HFFc6 (cell line): ENCODE measurements at regions not wholly inside any gene's neighbourhood (a gene's known extent, or its start where the extent isn't known, plus 50 kb on each side); places are given as distances from the start of the nearest gene placed in this dataset.

ENCODE experiments used
- DNase-seq: peaks from one replicate; pipeline ENCODE4 v3.0.0-alpha.2; 2018
- H3K27ac Mint-ChIP-seq: 2 replicates; pipeline ENCODE4 v1.8.0; 2020; ENCODE audit warnings: mild to moderate bottlenecking, mixed read lengths
- H3K27me3 Mint-ChIP-seq: 2 replicates; pipeline ENCODE4 v1.8.0; 2021; ENCODE audit warnings: mild to moderate bottlenecking, moderate library complexity, mixed read lengths; ENCODE audit not compliant: insufficient read depth
- H3K36me3 Mint-ChIP-seq: 2 replicates; pipeline ENCODE4 v1.8.0; 2021; ENCODE audit warnings: low read depth, mixed read lengths
- H3K4me1 Mint-ChIP-seq: 2 replicates; pipeline ENCODE4 v1.8.0; 2020; ENCODE audit warnings: low read depth, mixed read lengths
- H3K4me3 Mint-ChIP-seq: 2 replicates; pipeline ENCODE4 v1.8.0; 2020; ENCODE audit warnings: mild to moderate bottlenecking, moderate library complexity, mixed read lengths
- H3K9me3 Mint-ChIP-seq: 2 replicates; pipeline ENCODE4 v1.8.0; 2020; ENCODE audit warnings: mild to moderate bottlenecking, mixed read lengths
- TF ChIP-seq, protein P1 (sequence below): fragments of 200-600 bp; sonication (generic); IDR thresholded peaks from 2 replicates; pipeline ENCODE4 v1.5.0; 2021; ENCODE audit warnings: antibody characterized with exemption, mild to moderate bottlenecking

DNA sequence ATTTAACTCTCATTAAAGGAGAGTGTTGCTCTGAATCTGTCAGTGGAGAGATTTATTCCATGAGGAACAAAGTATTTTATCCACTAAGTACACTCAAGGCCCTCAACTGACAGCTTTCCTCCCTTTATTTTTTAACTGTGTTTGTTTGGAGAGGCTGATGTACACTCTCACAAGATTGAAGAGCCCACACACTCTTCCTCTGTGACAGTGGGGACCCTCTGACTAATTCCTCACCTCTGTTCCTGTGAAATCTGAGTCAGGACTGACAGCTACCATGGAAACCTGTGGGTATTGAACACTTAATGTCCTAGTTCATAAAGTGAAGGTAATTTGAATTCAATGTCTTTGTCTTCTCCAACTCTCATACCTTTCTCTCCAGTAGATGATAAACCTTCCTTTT, 189.8 kb upstream of the PITRM1 start:
- Mint-ChIP-seq H3K27me3 (peaks cover 21% of the 10 kb centered on the region), H3K4me1 (no peaks in the 10 kb centered on the region), H3K4me3 (no peak overlapping the region), H3K9me3 (peaks cover 24% of the 10 kb centered on the region), H3K27ac (no peak overlapping the region), H3K36me3 (peaks cover 23% of the 10 kb centered on the region)
- DNase-seq, result no peak
- TF ChIP-seq, protein P1, sequence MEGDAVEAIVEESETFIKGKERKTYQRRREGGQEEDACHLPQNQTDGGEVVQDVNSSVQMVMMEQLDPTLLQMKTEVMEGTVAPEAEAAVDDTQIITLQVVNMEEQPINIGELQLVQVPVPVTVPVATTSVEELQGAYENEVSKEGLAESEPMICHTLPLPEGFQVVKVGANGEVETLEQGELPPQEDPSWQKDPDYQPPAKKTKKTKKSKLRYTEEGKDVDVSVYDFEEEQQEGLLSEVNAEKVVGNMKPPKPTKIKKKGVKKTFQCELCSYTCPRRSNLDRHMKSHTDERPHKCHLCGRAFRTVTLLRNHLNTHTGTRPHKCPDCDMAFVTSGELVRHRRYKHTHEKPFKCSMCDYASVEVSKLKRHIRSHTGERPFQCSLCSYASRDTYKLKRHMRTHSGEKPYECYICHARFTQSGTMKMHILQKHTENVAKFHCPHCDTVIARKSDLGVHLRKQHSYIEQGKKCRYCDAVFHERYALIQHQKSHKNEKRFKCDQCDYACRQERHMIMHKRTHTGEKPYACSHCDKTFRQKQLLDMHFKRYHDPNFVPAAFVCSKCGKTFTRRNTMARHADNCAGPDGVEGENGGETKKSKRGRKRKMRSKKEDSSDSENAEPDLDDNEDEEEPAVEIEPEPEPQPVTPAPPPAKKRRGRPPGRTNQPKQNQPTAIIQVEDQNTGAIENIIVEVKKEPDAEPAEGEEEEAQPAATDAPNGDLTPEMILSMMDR, result no peak

DNA sequence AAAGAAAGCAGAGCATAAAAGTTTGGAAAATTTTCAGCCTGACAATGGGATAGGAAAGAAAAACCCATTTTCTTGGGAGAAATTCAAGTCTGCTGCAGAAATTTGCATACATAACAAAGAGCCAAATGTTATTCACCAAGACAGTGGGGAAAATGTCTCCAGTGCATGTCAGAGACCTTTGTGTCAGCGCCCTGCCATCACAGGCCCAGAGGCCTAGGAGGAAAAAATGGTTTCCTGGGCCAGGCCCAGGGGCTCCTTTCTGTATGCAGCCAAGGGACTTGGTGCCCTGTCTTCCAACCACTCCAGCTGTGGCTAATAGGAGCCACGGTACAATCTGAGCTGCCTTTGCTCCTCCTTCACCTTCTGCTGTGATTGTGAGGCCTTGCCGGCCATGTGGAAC, 189.1 kb upstream of the PITRM1 start:
- H3K36me3 Mint-ChIP-seq, result peaks cover 23% of the 10 kb centered on the region
- no peak overlapping the region for H3K4me3 Mint-ChIP-seq
- peaks cover 25% of the 10 kb centered on the region for H3K27me3 Mint-ChIP-seq
- H3K27ac Mint-ChIP-seq, result no peak overlapping the region
- TF ChIP-seq, protein P1, result no peak
- H3K4me1 Mint-ChIP-seq, result no peaks in the 10 kb centered on the region
- peaks cover 24% of the 10 kb centered on the region for H3K9me3 Mint-ChIP-seq
- DNase-seq, result no peak

DNA sequence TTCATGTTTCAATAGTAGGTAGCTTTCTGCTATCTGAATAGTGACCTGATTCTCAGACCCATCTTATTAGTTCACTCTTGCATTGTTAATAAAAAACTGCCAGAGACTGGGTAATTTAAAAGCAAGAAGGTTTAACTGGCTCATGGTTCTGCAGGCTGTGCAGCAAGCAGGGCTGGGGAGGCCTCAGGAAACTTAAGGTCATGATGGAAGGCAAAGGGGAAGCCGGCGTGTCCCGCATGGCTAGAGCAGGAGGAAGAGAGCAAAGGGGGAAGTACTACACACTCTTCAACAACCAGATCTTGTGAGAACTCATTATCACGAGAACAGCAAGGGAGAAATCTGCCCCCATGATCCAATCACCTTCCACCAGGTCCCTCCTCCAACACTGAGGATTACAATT, 185.2 kb upstream of the PITRM1 start:
- Mint-ChIP-seq H3K9me3 (peaks cover 23% of the 10 kb centered on the region), H3K4me3 (no peak overlapping the region), H3K4me1 (0 out of 2 replicates have a peak, but pooled peaks cover 5% of the 10 kb centered on the region), H3K36me3 (peaks cover 16% of the 10 kb centered on the region), H3K27me3 (peaks cover 24% of the 10 kb centered on the region), H3K27ac (no peak overlapping the region)
- TF ChIP-seq, protein P1, result no peak
- DNase-seq, result no peak

DNA sequence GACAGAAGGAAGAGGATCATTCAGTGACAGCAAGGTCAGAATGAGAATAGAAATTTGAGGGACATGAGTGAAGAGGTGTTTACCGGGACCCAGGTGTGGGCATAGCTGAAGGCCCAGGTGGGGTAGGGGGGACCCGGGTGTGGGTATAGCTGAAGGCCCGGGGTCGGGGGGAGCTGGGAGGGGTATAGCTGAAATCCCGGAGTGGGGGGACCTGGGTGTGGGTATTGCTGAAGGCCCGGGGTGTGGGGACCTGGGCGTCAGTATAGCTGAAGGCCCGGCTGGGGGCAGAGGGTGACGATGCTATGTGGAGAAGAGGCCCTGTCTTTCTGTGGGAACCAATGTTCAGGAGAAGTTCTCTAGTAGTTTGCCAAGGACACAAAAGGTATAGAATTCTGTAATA, 183.0 kb upstream of the PITRM1 start:
- TF ChIP-seq, protein P1, result no peak
- H3K4me1 Mint-ChIP-seq, result 0 out of 2 replicates have a peak, but pooled peaks cover 5% of the 10 kb centered on the region
- H3K9me3 Mint-ChIP-seq, result peaks cover 1% of the 10 kb centered on the region

DNA sequence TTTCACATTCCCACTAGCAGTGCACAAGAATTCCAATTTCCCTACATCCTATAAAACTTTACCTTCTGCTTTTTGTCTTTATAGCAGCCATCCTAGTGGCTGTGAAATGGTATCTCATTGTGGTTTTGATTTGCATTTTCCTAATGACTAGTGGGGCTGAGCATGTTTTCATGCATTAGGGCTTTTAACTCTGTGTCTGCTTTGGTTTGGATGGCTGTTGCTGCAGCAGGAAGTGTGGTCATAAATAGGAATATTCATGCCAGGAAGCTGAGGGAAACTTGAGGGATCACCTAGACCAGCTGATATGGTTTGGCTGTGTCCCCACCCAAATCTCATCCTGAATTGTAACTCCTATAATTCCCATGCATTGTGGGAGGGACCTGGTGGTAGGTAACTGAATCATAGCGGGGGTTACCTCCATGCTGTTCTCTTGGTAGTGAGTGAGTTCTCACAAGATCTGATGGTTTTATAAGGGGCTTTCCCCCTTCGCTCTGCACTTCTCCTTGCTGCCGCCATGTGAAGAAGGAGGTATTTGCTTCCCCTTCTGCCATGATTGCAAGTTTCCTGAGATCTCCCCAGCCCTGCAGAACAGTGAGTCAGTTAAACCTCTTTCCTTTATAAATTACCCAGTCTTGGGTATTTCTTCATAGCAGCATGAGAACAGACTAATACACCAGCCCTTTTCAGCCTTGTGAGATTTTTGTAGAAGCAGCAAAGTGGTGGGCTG, 181.8 kb upstream of the PITRM1 start:
- Mint-ChIP-seq H3K36me3 (no peaks in the 10 kb centered on the region), H3K4me1 (0 out of 2 replicates have a peak, but pooled peaks cover 5% of the 10 kb centered on the region), H3K9me3 (no peaks in the 10 kb centered on the region), H3K4me3 (no peak overlapping the region), H3K27ac (no peak overlapping the region), H3K27me3 (peaks cover 40% of the 10 kb centered on the region)
- TF ChIP-seq, protein P1, result no peak; the same call in 1 of the 2 replicates
- no peak for DNase-seq

More for the DNA sequence above, 183.0 kb upstream of the PITRM1 start:
- no peak overlapping the region for H3K4me3 Mint-ChIP-seq
- no peak overlapping the region for H3K27ac Mint-ChIP-seq
- peaks cover 33% of the 10 kb centered on the region for H3K27me3 Mint-ChIP-seq
- H3K36me3 Mint-ChIP-seq, result peaks cover 2% of the 10 kb centered on the region; the same call in 1 of the 2 replicates
- DNase-seq, result no peak
